ENCODE measurements at regions not wholly inside any gene's neighbourhood (a gene's known extent, or its start where the extent isn't known, plus 50 kb on each side); places are given as distances from the start of the nearest gene placed in this dataset.

- Histone ChIP-seq H3K27ac (no peak overlapping the region), H3K4me1 (peaks cover 0 to 20% (median 0%) of the 10 kb centered on the region in 4 donors), H3K4me3 (no peak overlapping the region), H3K27me3 (no peaks in the 10 kb centered on the region), H3K9me3 (peaks cover 0 to 6% (median 0%) of the 10 kb centered on the region in 4 donors), H3K36me3 (no peaks in the 10 kb centered on the region)
- no peak for TF ChIP-seq CTCF (IDR thresholded peaks at IDR 0.05)
- TF ChIP-seq POLR2A (IDR thresholded peaks at IDR 0.05) = no peak
- DNase-seq (no peak), ATAC-seq (peak; percentile 40 to 79 (median 63))
- intact Hi-C loops (cut with DNase I) = no loop called here
- 39% methylated on average over 5 of the region's 5 CpGs for WGBS (ENCODE audit: insufficient coverage, low coverage, low lambda C conversion rate, missing lambda C conversion rate)
Measured at GRCh38 chr10:94083662-94084265, 90.0 kb downstream of the PLCE1 start.

GRCh38 chr10:94084344-94084743 lies 90.6 kb downstream of the PLCE1 start:
- Histone ChIP-seq H3K36me3 (no peaks in the 10 kb centered on the region), H3K9me3 (peaks cover 0 to 6% (median 0%) of the 10 kb centered on the region in 4 donors), H3K4me1 (peaks cover 0 to 23% (median 0%) of the 10 kb centered on the region in 4 donors), H3K27ac (no peak overlapping the region), H3K27me3 (no peaks in the 10 kb centered on the region), H3K4me3 (no peak overlapping the region)
- ATAC-seq = no peak
- intact Hi-C loops (cut with DNase I) = no loop called here
- DNase-seq = no peak
- TF ChIP-seq POLR2A (IDR thresholded peaks at IDR 0.05) (no peak), CTCF (IDR thresholded peaks at IDR 0.05) (no peak)
- no CpG with 5 or more reads among the region's 5 CpGs for WGBS (ENCODE audit: insufficient coverage, low coverage, low lambda C conversion rate, missing lambda C conversion rate)

- no peaks in the 10 kb centered on the region for H3K36me3 ChIP-seq
- no peak for ATAC-seq
- TF ChIP-seq POLR2A (IDR thresholded peaks at IDR 0.05) (no peak), CTCF (IDR thresholded peaks at IDR 0.05) (no peak)
Measured at GRCh38 chr10:94085288-94085687, 91.6 kb downstream of the PLCE1 start.

GRCh38 chr10:94085766-94086437 lies 92.2 kb downstream of the PLCE1 start:
- Histone ChIP-seq H3K9me3 (peaks cover 0 to 4% (median 0%) of the 10 kb centered on the region in 4 donors), H3K27ac (no peak overlapping the region), H3K36me3 (no peaks in the 10 kb centered on the region), H3K27me3 (no peaks in the 10 kb centered on the region), H3K4me1 (peaks cover 0 to 23% (median 0%) of the 10 kb centered on the region in 4 donors), H3K4me3 (no peak overlapping the region)
- intact Hi-C loops (cut with DNase I) = no loop called here
- TF ChIP-seq CTCF (IDR thresholded peaks at IDR 0.05) (no peak), POLR2A (IDR thresholded peaks at IDR 0.05) (no peak)
- no peak for DNase-seq
- no peak for ATAC-seq
- WGBS (ENCODE audit: insufficient coverage, low coverage, low lambda C conversion rate, missing lambda C conversion rate) = 67% methylated on average over 4 of the region's 5 CpGs

More at GRCh38 chr10:94085288-94085687, 91.6 kb downstream of the PLCE1 start:
- no peaks in the 10 kb centered on the region for H3K27me3 ChIP-seq
- H3K4me1 ChIP-seq = peaks cover 0 to 23% (median 0%) of the 10 kb centered on the region in 4 donors
- H3K4me3 ChIP-seq = no peak overlapping the region
- intact Hi-C loops (cut with DNase I) = no loop called here
- 56% methylated on average over 2 of the region's 4 CpGs for WGBS (ENCODE audit: insufficient coverage, low coverage, low lambda C conversion rate, missing lambda C conversion rate)
- no peak overlapping the region for H3K27ac ChIP-seq
- no peak for DNase-seq
- peaks cover 0 to 6% (median 0%) of the 10 kb centered on the region in 4 donors for H3K9me3 ChIP-seq

Data from right lobe of liver (tissue), 6 donors.